ENCODE measurements at regions not wholly inside any gene's neighbourhood (a gene's known extent, or its start where the extent isn't known, plus 50 kb on each side); places are given as distances from the start of the nearest gene placed in this dataset.

- ATAC-seq (no peak), DNase-seq (no peak)
- ChIA-PET POLR2A (no interaction called here), CTCF (no interaction called here)
- H3K27me3 Mint-ChIP-seq: no peaks in the 10 kb centered on the region
- peaks cover 5% of the 10 kb centered on the region for H3K9me3 Mint-ChIP-seq
- intact Hi-C loops (cut with micrococcal nuclease): no loop called here
- no peaks in the 10 kb centered on the region for H3K4me1 Mint-ChIP-seq (ENCODE audit: low read depth)
- TF ChIP-seq CTCF (IDR thresholded peaks at IDR 0.05): no peak
- H3K27ac Mint-ChIP-seq: no peak overlapping the region
- no peaks in the 10 kb centered on the region for H3K36me3 Mint-ChIP-seq (ENCODE audit: low read depth)
- no peak overlapping the region for H3K4me3 Mint-ChIP-seq
These were observed 226.2 kb downstream of the POLR1F start for GRCh38 chr7:19482628-19483027.

GRCh38 chr7:19480383-19480782, 228.5 kb downstream of the POLR1F start:
- H3K4me3 Mint-ChIP-seq: no peak overlapping the region
- no peak for TF ChIP-seq CTCF (IDR thresholded peaks at IDR 0.05)
- no peaks in the 10 kb centered on the region for H3K27me3 Mint-ChIP-seq
- ATAC-seq (no peak), DNase-seq (no peak)
- H3K36me3 Mint-ChIP-seq (ENCODE audit: low read depth): no peaks in the 10 kb centered on the region
- POLR2A ChIA-PET: no interaction called here
- H3K4me1 Mint-ChIP-seq (ENCODE audit: low read depth): no peaks in the 10 kb centered on the region
- CTCF ChIA-PET: no interaction called here
- no peak overlapping the region for H3K27ac Mint-ChIP-seq
- peaks cover 6% of the 10 kb centered on the region for H3K9me3 Mint-ChIP-seq
- intact Hi-C loops (cut with micrococcal nuclease): no loop called here

- TF ChIP-seq CTCF (IDR thresholded peaks at IDR 0.05): no peak
These were observed 238.8 kb downstream of the POLR1F start for GRCh38 chr7:19470031-19470430.

GRCh38 chr7:19465861-19466260, 243.0 kb downstream of the POLR1F start:
- ATAC-seq: no peak

More at GRCh38 chr7:19470031-19470430, 238.8 kb downstream of the POLR1F start:
- no peak for DNase-seq
- Mint-ChIP-seq H3K36me3 (ENCODE audit: low read depth) (no peaks in the 10 kb centered on the region), H3K9me3 (peaks cover 3% of the 10 kb centered on the region), H3K4me3 (no peak overlapping the region), H3K27ac (no peak overlapping the region), H3K4me1 (ENCODE audit: low read depth) (no peaks in the 10 kb centered on the region), H3K27me3 (no peaks in the 10 kb centered on the region)
- ChIA-PET CTCF (no interaction called here), POLR2A (no interaction called here)
- no peak for ATAC-seq
- intact Hi-C loops (cut with micrococcal nuclease): no loop called here

GRCh38 chr7:19464751-19465150, 244.1 kb downstream of the POLR1F start:
- Mint-ChIP-seq H3K27ac (no peak overlapping the region), H3K4me3 (no peak overlapping the region), H3K36me3 (ENCODE audit: low read depth) (no peaks in the 10 kb centered on the region), H3K9me3 (no peaks in the 10 kb centered on the region), H3K27me3 (no peaks in the 10 kb centered on the region), H3K4me1 (ENCODE audit: low read depth) (no peaks in the 10 kb centered on the region)
- CTCF ChIA-PET: no interaction called here
- POLR2A ChIA-PET: no interaction called here
- DNase-seq (no peak), ATAC-seq (no peak)
- no peak for TF ChIP-seq CTCF (IDR thresholded peaks at IDR 0.05)
- intact Hi-C loops (cut with micrococcal nuclease): no loop called here

More at GRCh38 chr7:19465861-19466260, 243.0 kb downstream of the POLR1F start:
- Mint-ChIP-seq H3K4me1 (ENCODE audit: low read depth) (no peaks in the 10 kb centered on the region), H3K9me3 (no peaks in the 10 kb centered on the region), H3K36me3 (ENCODE audit: low read depth) (no peaks in the 10 kb centered on the region), H3K27me3 (no peaks in the 10 kb centered on the region), H3K27ac (no peak overlapping the region), H3K4me3 (no peak overlapping the region)
- DNase-seq: no peak
- intact Hi-C loops (cut with micrococcal nuclease): no loop called here
- ChIA-PET CTCF (no interaction called here), POLR2A (no interaction called here)
- TF ChIP-seq CTCF (IDR thresholded peaks at IDR 0.05): no peak
